Right lobe of liver (tissue), 6 donors: ENCODE measurements at regions not wholly inside any gene's neighbourhood (a gene's known extent, or its start where the extent isn't known, plus 50 kb on each side); places are given as distances from the start of the nearest gene placed in this dataset.

Experiments used
- ATAC-seq, 4 donors: fragments of 200-7000 bp; cut with Tn5 transposase; one replicate each; pipeline ENCODE4 v1.9.1; 2020; ENCODE audit warnings: mild to moderate bottlenecking in 4 of 4, moderate library complexity in 4 of 4
- DNase-seq, 3 donors: peaks; one replicate each; pipeline ENCODE4 v3.0.0-alpha.2; 2020
- H3K27ac ChIP-seq, 3 donors: fragments of 200-600 bp; one replicate each; pipeline ENCODE4 v1.8.0; 2022
- H3K27me3 ChIP-seq, 2 donors: fragments of 200-600 bp; one replicate each; pipeline ENCODE4 v1.8.0; 2022
- H3K36me3 ChIP-seq, 4 donors: fragments of 200-600 bp; sonication (generic) in 1 of 4; one replicate each; pipeline versions ENCODE4 v1.5.1 to v1.8.0; 2017 to 2022; ENCODE audit warnings: control low read depth in 1 of 4
- H3K4me1 ChIP-seq, 4 donors: fragments of 200-600 bp; sonication (generic) in 1 of 4; one replicate each; pipeline versions ENCODE4 v1.5.1 to v1.8.0; 2017 to 2022; ENCODE audit warnings: control low read depth in 1 of 4
- H3K4me3 ChIP-seq, 3 donors: fragments of 200-600 bp; one replicate each; pipeline ENCODE4 v1.8.0; 2022
- H3K9me3 ChIP-seq, 4 donors: fragments of 200-600 bp; sonication (generic) in 1 of 4; one replicate each; pipeline versions ENCODE4 v1.5.1 to v1.8.0; 2017 to 2022; ENCODE audit warnings: control low read depth in 1 of 4
- POLR2A ChIP-seq: fragments of 450-650 bp; IDR thresholded peaks from one replicate; pipeline ENCODE4 v1.6.1; 2017; ENCODE audit warnings: antibody characterized with exemption, mild to moderate bottlenecking
- WGBS: methylation state at CpG from one replicate; pipeline ENCODE4 v1.1.6; 2018; ENCODE audit warnings: low coverage, low lambda C conversion rate; ENCODE audit not compliant: insufficient coverage; ENCODE audit errors: missing lambda C conversion rate; 5-methylcytosine and 5-hydroxymethylcytosine counted together
- intact Hi-C, 2 donors: fragments of 100-400 bp; cut with DNase I; formaldehyde crosslinking; loops; one replicate each; pipeline versions ENCODE4 v1.11.2 to v1.14.1; 2022
- TF ChIP-seq, protein P1 (sequence below), 4 donors: fragments of 200-600 bp in 3 of 4; fragments of 450-650 bp in 1 of 4; IDR thresholded peaks; one replicate each; pipeline versions ENCODE4 v1.5.1 to v1.8.0; 2016 to 2022; ENCODE audit warnings: antibody characterized with exemption in 4 of 4, mild to moderate bottlenecking in 2 of 4
- donor health status: DM: no; HTN: yes; CAD: no.
- donor health status: DM: no; HTN: no; CAD: no.
- donor health status: DM: no; HTN: no; CAD: no.
- donor health status: DM: no; HTN: yes; CAD: no.
- donor health status: DM: no; HTN: yes; CAD: no.

- DNase-seq (no peak), ATAC-seq (no peak)
- Histone ChIP-seq H3K4me1 (no peaks in the 10 kb centered on the region), H3K36me3 (no peaks in the 10 kb centered on the region), H3K27ac (no peak overlapping the region), H3K9me3 (no peaks in the 10 kb centered on the region), H3K27me3 (no peaks in the 10 kb centered on the region), H3K4me3 (no peak overlapping the region)
- 14% methylated on average over 2 of the region's 2 CpGs for WGBS
- TF ChIP-seq, protein P1, sequence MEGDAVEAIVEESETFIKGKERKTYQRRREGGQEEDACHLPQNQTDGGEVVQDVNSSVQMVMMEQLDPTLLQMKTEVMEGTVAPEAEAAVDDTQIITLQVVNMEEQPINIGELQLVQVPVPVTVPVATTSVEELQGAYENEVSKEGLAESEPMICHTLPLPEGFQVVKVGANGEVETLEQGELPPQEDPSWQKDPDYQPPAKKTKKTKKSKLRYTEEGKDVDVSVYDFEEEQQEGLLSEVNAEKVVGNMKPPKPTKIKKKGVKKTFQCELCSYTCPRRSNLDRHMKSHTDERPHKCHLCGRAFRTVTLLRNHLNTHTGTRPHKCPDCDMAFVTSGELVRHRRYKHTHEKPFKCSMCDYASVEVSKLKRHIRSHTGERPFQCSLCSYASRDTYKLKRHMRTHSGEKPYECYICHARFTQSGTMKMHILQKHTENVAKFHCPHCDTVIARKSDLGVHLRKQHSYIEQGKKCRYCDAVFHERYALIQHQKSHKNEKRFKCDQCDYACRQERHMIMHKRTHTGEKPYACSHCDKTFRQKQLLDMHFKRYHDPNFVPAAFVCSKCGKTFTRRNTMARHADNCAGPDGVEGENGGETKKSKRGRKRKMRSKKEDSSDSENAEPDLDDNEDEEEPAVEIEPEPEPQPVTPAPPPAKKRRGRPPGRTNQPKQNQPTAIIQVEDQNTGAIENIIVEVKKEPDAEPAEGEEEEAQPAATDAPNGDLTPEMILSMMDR (IDR thresholded peaks at IDR 0.05): no peak
- no peak for TF ChIP-seq POLR2A
- intact Hi-C loops: no loop called here
These were observed 377.1 kb upstream of the SOX11 start for GRCh38 chr2:5315041-5315440.

GRCh38 chr2:5315512-5315911 lies 376.7 kb upstream of the SOX11 start:
- no peaks in the 10 kb centered on the region for H3K36me3 ChIP-seq
- intact Hi-C loops: no loop called here
- 13% methylated on average over 3 of the region's 4 CpGs for WGBS
- no peaks in the 10 kb centered on the region for H3K27me3 ChIP-seq
- H3K27ac ChIP-seq: no peak overlapping the region
- no peaks in the 10 kb centered on the region for H3K4me1 ChIP-seq
- ATAC-seq: no peak
- DNase-seq: no peak
- no peak overlapping the region for H3K4me3 ChIP-seq
- TF ChIP-seq POLR2A: no peak
- TF ChIP-seq, protein P1 (IDR thresholded peaks at IDR 0.05): no peak
- no peaks in the 10 kb centered on the region for H3K9me3 ChIP-seq

DNA sequence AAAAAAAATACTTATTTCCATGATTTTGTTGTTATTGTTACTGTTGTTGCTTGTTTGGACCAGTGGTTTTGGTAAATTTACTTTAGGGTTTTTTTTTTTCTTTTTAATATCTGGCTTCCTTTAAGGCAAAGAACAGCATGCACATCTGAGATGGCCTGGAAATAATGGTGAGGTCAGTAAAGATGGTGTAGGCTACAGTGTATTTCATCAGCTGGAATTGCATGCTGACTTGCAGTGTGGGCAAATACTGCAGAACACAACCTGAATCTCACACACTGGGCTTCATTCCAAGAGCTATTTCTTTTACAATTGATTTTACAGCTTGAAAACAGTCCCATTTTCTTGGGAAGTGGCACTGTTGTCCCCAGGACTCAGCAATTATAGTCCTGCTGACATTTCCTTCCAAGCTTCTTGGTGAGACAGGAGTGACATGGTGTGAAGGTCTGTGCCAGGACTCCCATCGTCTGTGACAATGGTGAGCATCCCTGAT lies 376.1 kb upstream of the SOX11 start:
- no peak for TF ChIP-seq POLR2A
- TF ChIP-seq, protein P1 (IDR thresholded peaks at IDR 0.05): no peak
- no peak overlapping the region for H3K4me3 ChIP-seq
- intact Hi-C loops: no loop called here
- H3K27ac ChIP-seq: no peak overlapping the region
- H3K36me3 ChIP-seq: no peaks in the 10 kb centered on the region
- ATAC-seq (no peak), DNase-seq (no peak)
- H3K4me1 ChIP-seq: no peaks in the 10 kb centered on the region
- no peaks in the 10 kb centered on the region for H3K9me3 ChIP-seq
- WGBS: 50% methylated on average over 1 of the region's 1 CpG
- H3K27me3 ChIP-seq: no peaks in the 10 kb centered on the region

DNA sequence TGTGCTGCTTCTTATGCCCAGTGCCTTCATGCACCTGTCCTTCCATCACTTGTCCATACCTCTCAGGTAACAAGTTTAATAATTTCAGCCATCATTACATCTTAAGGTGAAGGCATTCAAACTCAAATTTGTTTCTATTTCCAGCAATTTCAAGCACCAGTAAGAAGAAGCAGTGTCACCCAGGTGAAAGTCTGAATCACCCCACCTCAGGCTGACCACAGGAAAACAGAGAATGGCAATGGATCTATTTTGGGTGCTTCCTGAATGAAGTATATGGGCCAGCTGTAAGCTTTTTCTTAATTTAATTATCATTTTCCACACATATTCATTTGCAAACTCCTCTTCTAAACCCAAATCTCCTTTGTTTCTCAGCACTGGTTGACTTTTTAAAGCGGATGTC lies 372.7 kb upstream of the SOX11 start:
- no peaks in the 10 kb centered on the region for H3K9me3 ChIP-seq
- H3K4me1 ChIP-seq: no peaks in the 10 kb centered on the region
- intact Hi-C loops: no loop called here
- H3K4me3 ChIP-seq: no peak overlapping the region
- H3K27me3 ChIP-seq: no peaks in the 10 kb centered on the region
- no peak overlapping the region for H3K27ac ChIP-seq
- no peak for DNase-seq
- no peak for ATAC-seq
- TF ChIP-seq POLR2A: no peak
- TF ChIP-seq, protein P1 (IDR thresholded peaks at IDR 0.05): no peak
- no peaks in the 10 kb centered on the region for H3K36me3 ChIP-seq
- 41% methylated on average over 1 of the region's 1 CpG for WGBS

DNA sequence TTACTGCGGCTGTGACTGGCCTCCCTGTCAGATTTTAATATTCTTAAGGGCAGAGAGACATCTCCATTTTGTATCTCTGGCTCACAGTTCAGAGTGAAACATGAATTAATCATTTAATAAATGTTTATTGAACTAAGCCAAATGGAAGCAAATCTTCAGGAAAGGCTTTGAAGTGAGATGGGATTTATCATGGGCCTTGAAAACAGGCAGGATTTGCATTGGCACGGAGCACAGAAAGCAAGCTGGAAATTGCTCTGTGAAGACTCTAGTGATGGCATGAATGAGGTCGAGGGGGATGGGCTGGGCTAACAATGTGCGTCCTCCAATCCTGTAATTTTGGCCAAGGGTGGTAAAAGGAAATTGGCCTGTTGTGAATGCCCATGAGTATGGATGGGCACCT lies 369.8 kb upstream of the SOX11 start:
- Histone ChIP-seq H3K4me3 (no peak overlapping the region), H3K27me3 (no peaks in the 10 kb centered on the region), H3K9me3 (no peaks in the 10 kb centered on the region), H3K4me1 (no peaks in the 10 kb centered on the region), H3K27ac (no peak overlapping the region), H3K36me3 (no peaks in the 10 kb centered on the region)
- WGBS: 44% methylated on average over 4 of the region's 4 CpGs
- TF ChIP-seq, protein P1 (IDR thresholded peaks at IDR 0.05): no peak
- TF ChIP-seq POLR2A: no peak
- intact Hi-C loops: no loop called here
- DNase-seq (no peak), ATAC-seq (no peak)
